Omental fat pad (tissue), 3 donors: ENCODE measurements at regions not wholly inside any gene's neighbourhood (a gene's known extent, or its start where the extent isn't known, plus 50 kb on each side); places are given as distances from the start of the nearest gene placed in this dataset.

Experiments used
- ATAC-seq: fragments of 150-250 bp; one replicate; pipeline ENCODE4 v1.9.1; 2016; ENCODE audit warnings: mild to moderate bottlenecking, moderate library complexity; ENCODE audit not compliant: low FRiP score
- DNase-seq: peaks from one replicate; pipeline ENCODE4 v3.0.0-alpha.2; 2019; ENCODE audit warnings: low spot score
- TF ChIP-seq, protein P1 (sequence below), 3 donors: fragments of 450-650 bp; IDR thresholded peaks; one replicate each; pipeline ENCODE4 v1.5.1; 2016 to 2017; ENCODE audit warnings: antibody characterized with exemption in 3 of 3, mild to moderate bottlenecking in 3 of 3, moderate library complexity in 2 of 3

DNA sequence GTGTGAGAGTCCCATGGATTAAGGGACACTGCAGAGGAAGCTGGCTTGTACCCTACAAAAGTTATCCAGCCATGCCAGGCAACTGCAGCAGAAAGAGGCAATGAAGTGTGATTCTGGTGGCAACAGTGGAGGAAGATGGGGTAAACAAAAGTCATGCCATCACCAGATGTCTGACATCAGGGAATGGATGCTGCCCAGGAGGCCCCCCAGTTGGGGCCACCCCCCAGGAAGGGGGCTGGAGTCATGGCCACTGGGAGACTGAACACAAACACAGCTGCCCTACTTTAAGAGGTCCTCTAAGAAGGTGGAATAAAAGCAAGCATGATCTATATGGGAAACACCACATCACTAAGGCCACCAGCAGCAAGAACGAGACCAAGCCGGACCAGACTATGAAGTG lies 235.3 kb downstream of the KLF12 start:
- ATAC-seq = no peak

DNA sequence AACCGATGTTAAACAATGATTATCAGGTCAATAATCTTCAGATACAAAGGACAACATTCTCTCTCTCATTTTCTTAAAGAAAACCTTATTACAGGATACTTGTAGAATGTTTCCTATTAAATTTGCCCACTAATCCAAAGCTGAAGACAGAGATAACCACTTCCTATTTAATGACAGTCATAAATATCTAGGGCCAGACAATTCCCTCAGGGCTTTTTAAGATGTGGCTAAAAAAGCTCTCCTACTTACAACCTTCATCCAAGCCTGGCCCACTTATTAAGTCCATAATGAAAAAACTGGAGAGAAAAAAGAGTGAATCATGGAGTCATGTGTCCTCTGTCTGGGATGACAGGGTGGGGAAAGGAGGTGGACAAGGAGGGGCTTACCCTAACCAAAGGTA lies 235.9 kb downstream of the KLF12 start:
- DNase-seq (no peak), ATAC-seq (no peak)
- TF ChIP-seq, protein P1, sequence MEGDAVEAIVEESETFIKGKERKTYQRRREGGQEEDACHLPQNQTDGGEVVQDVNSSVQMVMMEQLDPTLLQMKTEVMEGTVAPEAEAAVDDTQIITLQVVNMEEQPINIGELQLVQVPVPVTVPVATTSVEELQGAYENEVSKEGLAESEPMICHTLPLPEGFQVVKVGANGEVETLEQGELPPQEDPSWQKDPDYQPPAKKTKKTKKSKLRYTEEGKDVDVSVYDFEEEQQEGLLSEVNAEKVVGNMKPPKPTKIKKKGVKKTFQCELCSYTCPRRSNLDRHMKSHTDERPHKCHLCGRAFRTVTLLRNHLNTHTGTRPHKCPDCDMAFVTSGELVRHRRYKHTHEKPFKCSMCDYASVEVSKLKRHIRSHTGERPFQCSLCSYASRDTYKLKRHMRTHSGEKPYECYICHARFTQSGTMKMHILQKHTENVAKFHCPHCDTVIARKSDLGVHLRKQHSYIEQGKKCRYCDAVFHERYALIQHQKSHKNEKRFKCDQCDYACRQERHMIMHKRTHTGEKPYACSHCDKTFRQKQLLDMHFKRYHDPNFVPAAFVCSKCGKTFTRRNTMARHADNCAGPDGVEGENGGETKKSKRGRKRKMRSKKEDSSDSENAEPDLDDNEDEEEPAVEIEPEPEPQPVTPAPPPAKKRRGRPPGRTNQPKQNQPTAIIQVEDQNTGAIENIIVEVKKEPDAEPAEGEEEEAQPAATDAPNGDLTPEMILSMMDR (IDR thresholded peaks at IDR 0.05) = no peak

More for the DNA sequence above, 235.3 kb downstream of the KLF12 start:
- no peak for DNase-seq
- TF ChIP-seq, protein P1 (IDR thresholded peaks at IDR 0.05) = no peak

DNA sequence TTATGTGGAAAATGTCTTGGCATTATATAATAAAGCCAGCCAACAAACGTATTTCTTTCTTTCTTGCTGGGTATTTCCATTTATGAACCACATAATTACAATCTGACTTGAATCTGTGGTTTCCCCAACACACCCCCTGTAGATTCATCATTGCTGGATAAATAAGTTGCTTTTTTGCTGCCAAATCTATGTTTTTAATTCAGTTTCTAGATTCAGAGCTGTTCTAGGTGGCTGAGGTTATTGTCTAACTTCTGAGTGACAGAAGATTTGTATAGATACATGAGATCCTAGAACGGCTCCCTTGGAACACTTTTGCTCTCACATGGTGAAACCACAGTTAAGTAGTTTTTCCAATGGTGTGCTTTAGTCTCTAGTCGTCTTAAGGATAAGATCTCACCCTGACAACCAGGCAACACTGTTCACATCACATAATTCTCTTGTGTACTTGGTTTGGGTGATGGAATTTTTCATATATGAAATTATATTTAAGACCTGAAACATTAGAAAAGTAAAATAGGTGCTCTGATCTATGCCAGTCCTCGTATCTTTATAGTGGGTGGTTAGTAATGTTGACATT lies 239.1 kb downstream of the KLF12 start:
- TF ChIP-seq, protein P1 (IDR thresholded peaks at IDR 0.05) = no peak
- ATAC-seq = no peak
- no peak for DNase-seq

DNA sequence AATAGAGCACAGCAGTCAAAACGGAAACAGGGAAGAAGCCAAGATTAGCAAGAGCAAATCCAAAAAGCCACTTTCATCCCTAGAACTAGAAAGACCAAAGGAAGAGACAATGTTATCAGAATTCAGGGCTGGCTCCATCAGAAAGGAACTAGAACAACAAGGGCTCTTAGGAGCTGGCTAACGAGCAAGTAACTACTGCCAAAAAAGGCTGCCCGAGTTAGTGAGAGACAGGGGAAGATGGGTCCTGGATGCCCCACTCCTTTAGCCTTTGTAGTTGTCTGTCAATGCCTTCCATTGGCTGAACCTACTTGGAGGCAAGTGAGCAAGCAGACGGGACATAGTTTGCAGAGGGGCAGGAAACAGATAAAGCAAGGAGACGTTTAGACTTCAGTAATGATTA lies 240.4 kb downstream of the KLF12 start:
- no peak for DNase-seq
- ATAC-seq = no peak
- TF ChIP-seq, protein P1 (IDR thresholded peaks at IDR 0.05) = no peak

DNA sequence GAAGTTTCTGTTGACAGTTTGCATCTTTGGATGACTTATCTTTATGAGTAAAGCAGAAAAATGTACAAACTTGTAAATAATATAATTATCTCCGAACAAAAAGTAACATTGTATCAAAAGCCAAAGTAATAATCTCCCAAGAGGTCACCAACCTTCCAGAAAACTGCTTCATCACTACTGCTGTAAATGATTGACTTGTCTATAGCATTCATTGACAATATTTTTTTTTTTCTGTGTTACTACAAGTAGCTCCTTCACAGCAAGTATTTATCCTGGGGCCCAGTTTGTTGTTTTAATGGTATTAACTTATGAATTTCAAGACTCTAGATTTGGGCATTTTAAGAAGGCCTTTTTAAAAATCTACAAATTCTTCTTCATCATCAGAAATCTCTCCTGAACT lies 242.4 kb downstream of the KLF12 start:
- ATAC-seq = no peak
- DNase-seq = no peak
- TF ChIP-seq, protein P1 (IDR thresholded peaks at IDR 0.05) = no peak

DNA sequence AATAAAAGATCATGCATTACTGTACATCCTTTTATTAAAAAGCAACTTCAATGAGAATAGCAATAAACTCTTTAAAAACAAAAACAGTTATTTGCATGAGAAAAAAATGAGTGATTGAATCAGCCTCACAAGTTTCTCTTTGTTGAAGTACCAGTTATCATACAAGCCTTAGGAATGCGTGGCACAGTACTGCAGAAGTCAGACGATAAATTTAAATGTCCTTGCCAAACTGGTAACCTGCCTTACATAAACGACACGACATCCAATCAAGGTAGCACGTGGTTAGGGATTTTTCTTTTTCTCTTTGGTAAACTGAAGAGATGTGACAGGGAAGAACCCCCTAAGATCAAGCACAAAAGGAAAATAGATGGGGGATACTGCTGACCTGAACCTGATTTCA lies 251.0 kb downstream of the KLF12 start:
- ATAC-seq (no peak), DNase-seq (no peak)
- TF ChIP-seq, protein P1 (IDR thresholded peaks at IDR 0.05) = no peak

DNA sequence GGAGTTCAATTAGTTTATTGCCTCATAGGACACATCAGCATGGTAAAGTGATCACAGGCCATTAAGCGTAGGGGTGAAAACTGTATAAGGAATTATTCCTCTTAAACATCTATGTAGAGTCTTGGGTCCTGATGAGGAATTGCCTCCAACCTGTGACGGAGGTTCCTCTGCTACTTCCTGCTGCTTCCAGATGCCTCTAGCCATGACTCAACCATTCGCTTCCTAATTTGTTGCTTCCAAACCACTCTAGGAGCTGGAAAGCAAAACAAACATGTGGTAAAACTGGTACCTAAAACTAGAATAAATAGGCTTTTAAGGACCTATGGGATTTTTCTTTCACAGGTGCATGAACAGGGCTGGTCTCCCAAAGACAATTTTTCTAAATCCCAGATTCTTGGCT lies 253.8 kb downstream of the KLF12 start:
- no peak for DNase-seq
- ATAC-seq = no peak
- TF ChIP-seq, protein P1 (IDR thresholded peaks at IDR 0.05) = no peak
